ENCODE measurements at regions not wholly inside any gene's neighbourhood (a gene's known extent, or its start where the extent isn't known, plus 50 kb on each side); places are given as distances from the start of the nearest gene placed in this dataset.

DNA sequence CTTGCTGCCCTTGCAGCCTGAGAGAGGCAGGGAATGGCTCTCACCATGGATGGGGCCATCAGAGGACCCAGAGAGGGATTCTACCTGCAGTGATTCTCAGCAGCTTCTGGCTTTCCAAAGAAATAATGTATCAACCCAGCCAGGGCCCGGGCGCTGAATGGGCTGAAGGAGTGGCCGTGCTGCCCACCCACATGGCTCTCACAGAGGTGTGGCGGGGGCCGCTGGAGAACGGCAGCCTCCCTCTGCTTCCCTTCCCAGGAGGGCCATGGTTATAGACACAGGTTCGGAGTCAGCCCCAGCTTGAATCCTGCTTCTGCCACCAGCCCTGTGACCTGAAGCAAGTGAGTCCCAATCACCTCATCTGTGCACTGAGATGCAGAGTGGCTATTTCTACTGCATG lies 82.7 kb downstream of the THAP12 start:
- no peak for DNase-seq

DNA sequence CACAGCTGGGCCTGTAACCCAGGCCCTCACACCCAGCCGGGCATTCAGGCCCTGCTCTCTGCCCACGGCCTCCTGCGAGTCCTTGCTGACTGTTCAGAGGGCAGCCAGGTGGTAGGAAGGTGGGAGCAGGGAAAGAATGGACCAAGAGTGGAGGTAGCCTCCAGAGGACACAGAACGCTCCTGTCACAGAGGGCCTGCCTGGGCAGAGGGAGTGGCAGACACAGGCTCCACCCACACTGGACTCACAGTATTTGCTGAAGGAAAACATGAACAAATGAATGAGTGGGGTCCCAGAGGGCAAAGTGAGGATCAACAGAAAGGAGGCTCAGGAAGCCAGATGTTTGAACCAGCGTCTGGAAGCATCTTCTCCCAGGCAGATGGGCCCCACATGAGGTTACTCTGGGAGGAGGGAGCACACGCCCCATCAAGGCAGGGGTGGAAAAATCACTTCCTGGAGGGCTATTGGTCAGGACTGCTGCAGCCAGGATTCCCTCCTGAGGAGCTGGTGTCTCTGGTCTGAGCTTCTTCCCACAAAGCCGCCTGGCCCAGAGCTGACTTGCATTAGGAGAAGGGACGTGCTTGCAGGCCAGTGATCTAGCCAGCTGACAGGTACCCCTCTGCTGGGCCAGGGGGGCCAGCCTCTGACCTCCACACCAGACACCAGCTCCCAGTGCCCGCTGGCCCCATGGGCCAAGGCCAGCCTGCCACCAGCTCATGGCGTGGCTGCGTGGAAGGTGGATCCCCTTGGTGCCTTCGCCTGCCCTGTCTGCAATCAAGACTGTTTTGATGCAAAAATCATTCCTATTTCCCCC lies 84.0 kb downstream of the THAP12 start:
- no peak for DNase-seq

DNA sequence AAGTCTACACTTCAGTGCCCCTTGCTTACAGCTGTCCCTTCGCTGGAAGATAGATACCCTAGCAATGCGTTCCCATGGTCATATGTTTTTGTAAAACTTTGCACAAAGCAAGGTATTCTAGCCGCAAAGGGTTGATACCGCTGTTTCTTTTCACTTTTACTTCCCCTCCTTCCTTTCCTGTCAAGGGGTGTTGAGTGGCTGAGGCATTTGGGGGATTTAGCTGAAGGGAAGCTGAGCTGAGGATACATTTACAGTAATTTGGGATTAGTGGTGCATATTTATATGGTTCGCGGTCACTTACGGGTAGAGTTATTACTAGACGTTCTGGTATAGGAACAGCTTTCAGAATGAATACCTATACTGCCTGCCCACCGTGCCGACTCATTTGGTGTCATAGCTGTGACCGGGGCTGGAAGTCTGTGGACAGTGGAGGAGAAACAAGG lies 86.9 kb upstream of the WNT11 start:
- no peak for DNase-seq

DNA sequence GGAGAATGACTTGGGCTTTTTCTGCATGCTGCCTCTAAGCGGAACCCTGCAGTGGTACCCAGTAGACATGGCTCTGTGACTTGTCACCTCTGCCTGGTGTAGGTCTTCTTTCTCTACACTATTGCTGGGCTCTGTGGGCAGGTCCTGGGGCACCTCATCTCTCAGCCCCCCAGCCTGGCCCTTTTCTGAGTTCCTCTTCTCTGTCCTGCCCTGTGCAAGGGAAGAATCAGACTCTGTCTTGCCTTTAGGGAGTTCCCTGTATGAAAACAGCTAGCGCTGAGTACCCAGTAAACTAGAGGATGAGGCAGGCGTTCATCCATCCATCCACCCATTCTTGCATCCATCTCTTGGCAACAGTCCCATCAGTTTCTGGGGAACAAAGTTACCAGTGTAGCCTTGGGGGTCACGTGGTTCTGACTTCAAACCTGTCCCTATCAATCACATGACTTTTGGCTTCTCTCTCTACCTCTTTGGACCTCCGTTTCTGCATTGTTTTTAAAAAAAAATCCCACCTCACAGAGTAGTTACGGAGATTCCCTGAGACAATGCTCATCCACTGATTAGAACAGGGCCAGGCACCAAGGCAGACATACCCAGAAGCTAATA lies 86.4 kb upstream of the WNT11 start:
- DNase-seq = no peak

DNA sequence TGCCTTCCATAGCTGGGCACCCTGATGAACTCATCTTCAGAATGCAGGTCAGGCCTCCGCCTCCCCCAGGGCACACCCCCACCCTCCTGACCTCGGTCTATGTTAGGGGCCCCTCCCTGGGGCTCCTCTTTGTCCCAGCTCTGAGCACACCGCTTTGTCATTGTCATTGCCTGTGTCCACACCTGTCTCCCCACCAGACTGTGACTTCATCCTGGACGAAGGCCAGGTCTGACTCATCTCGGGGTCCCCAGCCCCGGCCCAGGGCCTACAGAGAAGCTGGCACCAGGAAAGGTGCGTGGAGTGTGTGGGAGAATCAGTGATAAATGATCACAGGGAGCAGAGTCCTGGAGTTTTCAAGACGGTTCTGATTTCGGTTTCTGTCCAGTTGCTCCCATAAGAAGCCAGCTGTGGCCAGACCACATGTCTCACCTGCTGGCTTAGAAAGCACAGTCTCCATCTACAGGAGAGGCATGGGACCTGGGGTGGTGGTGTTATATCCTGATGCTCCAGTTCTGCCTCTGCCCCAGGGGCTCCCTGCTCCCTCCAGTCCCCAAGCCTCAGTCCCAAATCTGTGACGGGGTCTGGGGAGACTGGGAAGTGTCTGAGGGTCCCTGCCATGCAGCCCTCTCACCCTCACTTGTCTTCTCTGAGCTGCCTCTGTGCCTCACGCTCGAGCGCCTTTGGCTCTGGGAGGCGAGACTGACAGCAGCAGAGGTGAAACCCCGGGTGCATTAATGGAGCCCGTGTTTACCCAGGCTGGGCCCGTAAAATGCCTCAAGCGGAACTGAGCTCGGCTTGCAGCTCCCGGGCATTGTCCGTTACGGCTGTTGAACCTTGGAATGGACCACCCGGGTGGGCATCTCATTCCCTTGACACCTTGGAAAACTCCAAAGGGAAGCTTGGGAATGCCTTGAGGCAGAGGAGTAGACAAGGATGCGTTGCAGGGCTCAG lies 85.5 kb upstream of the WNT11 start:
- DNase-seq = no peak

DNA sequence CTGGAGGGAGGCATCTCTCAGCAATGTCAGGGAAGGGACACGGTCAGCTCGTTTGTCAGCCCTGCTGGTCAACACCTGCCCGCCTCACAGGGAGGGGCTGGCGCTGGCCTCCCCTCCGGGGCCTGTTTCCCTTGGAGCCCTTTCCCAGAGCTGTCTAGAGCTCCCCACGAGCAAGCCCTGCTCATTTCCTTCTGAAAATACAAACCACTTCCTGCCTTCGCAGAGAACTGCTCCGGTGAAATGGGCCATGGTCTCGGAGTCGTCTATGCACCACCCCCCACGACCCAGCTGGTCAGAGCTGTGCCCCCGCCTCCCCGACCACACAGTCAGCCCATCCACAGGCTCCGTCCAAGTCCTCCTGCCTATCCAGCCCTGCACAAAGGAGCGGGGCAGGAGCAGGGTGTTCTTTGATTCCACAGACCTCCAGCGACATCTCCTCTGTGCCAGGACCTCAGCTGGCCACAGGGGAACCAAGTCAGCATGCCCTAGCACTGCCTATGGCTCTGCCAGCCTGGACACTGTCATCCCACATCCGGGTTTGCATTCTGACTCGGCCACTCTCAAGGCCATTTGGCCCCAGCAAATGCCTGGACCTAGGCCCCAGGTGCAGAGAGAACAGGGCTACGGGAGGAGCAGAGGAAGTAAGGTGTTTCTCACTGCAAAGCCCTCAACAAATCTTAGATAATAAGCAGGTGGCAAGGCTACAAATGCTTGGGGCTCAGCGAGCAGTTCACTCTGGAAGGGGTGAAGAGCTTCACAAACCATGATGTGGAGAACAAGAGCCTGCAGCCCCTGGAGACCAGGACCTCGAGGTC lies 82.1 kb upstream of the WNT11 start:
- no peak for DNase-seq

DNA sequence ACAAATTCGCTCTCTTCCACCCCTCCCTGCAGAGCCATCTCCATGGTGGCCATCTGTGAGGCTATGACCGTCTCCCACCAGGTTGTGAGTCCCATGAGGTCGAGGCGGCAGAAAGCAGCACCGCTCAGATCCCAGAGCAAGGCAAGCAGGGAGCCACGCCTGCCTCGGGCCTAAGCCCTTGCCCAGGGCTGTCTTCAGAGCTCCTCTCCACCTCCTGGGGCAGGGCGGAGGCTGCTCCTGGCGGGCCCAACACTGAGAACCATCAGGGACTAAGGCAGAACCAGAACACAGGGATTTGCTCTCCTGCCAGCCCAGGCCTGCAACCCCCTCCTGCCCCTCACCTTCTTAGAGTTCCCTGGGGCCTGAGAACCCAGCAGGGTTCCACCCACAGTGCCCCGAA lies 80.9 kb upstream of the WNT11 start:
- DNase-seq = no peak

DNA sequence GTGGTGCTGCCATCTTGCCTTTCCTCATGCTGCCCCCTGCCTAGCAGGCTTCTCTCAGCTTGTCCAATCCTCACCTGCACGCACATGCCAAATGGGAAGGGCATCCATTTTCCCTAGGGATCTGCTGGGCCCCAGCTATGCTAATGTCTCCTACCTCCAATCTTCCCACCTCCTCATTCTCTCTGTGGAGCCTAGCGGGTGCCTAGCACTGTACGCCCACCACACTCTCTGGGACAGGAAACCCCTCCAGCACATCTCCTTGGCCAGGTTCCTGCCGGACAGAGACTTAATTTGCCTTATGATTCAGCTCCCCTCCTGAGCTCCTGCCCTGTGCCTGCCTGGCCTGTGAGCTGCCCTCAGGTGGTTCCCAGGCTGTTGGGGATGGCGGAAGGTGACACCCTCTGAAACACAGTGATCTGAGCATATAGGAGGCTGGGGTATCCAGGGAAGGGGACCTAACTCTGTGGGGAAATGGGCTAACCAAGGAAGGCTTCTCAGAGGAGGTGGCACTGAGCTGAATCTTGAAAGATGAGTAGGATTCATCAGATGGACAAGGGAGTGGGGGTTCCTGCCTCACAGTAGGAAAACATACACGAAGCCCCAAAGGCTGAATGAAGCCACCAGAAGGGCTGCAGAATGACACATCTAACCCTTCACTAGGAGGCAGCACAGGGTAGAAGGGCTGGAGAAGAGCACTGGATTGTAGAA lies 79.2 kb upstream of the WNT11 start:
- no peak for DNase-seq

DNA sequence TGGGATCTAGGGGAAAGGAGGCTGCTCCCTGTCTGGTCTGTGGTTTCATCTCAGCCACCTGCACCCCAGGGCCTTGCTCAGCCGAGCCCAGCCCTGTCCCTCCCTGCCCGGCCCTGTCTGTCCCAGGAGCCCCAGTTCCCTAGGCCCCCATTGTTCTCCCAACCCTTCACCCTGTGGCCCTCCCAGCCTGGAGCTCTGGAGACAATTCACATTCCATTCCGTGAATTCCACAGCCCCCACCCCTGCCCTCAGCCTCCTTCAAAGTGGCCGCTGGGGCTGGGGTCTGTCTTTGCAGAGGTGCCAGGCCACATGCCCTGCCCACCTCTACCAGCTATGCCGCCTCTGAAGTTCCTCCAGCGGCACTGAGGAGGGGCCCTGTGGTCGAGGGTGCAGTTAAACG lies 77.9 kb upstream of the WNT11 start:
- DNase-seq = no peak

DNA sequence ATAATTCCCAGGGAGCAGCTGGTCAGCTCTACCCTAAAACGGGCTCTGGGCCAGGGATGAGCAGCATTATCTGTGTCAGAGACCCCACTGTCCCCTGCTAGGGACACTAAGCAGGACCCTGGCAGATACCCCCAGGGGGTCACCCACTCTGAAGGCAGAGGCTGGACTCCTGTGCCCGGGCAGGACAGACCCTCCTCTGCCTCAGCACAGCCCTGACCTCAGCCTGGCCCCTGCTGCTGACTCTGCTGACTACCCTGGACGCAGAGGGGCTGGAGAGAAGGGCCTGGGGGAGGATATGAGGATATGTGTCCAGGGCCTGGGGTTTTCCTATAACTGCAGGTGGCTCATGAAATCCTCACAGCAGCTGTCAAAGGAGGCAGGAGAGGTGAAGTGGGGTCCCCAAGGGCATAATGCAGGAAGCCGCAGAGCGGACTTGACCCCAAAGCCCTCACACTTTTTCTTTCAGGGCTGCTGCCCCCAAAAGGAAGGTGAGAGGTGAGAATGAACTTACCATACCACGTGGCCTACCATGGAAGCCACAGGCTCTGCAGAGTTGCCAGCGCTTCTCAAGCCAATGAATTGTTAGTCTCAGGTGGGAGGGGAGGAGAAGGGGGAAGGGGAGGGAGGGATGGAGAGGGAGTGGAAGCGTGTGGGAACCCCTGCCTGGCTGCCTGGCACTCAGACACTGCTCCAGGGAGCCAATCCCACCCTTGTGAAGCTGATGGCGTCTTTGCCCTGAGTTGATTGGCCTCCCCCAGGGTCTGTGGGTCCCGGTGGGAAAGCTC lies 76.7 kb upstream of the WNT11 start:
- no peak for DNase-seq

DNA sequence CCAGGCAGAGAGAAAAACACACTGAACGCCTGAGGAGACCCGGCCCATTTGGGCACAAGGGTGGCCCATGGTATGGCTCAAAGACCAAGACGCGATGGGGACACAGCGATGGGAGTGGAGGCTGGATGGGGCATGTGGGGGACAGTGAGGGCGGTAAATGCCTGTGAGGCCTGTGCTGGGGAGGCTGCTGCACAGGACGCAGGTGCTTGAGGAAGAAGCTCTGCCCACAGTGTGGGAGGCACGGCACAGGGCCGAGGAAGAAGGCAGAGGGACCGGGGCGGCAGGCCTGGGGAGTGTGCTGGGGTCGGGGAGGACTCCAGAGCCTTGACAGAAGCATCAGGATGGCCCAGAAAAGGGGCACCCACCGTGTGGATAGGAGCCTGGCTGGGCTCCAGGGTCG lies 75.9 kb upstream of the WNT11 start:
- DNase-seq = no peak

DNA sequence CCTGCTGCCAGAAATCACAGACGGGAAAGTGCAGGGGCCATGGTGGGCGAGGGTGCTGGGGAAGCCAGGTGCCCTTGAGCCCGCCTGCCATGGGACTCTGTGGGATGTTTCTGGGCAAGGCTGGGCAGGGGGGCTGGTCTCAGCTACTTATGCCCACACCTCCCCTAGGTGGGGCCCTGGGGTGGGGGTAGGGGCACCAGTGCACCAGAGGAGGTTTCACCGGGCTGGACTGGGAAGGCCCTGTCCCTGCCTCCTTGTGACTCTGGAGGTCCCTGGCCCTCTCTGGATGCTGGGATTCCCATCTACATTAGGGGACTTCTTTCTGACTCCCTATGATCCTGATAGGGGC lies 75.2 kb upstream of the WNT11 start:
- no peak for DNase-seq

DNA sequence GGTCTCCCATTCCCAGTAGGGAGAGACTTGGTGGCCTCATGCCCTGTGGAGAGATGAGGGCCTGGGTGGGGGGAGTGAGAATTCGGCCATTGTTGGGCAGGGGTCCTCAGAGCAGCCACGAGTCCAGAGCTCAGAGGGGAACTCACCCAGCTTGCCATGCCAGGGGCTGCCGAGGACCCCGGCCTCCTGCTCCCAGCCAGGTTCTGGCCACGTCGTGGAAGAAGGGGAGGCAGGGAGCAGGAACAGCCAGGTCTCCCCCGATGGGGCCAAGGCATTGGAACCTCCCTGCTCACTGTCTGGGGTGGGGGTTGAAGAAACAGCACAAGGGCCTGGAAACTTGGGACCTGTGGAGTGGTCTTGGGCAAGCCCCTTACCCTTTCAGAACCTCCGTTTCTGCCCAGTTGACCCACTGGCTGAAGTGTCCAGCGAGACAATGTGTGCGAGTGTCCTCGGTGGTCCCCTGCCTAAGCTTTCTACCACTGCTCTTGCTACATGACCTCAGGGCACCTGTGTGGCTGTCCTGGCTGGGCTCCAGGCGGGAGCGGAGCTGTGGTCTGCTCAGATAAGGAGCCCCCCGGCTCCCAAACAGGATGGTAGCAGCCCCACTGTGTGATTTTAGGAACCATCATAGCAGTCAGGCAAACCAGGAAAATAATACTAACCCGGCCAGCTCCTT lies 74.7 kb upstream of the WNT11 start:
- no peak for DNase-seq

DNA sequence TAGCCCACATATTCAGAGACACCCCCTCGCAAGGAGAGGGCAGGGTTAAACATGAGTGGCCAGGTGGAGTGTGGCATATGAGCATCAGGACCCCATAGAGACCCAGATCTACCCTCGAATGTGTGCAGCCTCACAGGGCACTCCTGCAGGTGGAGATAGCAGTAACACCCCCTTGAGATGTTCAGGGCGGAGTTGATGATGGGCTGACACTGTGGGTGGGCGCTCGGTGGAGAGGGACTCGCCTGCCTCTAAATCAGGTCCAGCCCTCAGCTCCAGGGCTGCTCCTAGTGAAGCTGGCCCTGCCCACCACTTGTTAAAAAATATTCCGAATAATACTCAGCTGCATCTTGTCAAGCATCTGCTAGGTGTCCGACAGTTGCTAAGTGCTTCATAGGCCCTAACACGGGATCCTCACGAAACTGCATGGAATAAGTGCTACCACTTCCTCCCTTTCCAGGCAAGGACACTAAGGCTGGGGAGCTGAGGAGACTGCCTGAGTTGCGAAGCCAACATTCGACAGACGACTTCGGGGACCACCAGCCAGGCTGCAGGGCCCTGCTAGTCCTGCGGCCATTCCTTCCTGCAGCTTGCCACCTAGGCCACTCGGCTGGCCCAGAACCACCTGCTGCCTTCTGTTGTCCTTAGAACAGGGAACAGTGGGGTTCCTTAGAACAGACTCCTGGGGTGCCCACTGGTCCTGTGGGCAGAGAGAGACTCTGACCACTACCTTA lies 74.0 kb upstream of the WNT11 start:
- DNase-seq = no peak

DNA sequence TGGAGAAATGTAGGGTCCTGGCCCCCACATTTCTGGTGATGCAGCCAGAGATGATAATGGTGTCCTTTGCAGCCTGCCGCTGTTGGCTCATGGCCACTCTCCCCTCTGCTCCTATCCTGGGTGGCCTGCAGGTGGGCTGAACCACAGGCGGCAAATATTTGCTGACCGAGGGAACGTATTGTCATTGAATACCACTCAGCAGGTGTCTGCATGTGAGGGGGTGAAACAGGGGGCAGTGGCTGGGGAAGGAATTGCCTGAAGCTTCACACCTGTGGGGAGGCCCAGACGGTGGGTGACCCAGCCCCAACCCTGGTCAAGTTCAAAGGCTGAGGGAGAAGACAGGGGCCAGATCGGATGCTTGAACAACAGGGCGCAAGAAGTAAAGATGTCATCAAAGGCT lies 73.3 kb upstream of the WNT11 start:
- DNase-seq = no peak

DNA sequence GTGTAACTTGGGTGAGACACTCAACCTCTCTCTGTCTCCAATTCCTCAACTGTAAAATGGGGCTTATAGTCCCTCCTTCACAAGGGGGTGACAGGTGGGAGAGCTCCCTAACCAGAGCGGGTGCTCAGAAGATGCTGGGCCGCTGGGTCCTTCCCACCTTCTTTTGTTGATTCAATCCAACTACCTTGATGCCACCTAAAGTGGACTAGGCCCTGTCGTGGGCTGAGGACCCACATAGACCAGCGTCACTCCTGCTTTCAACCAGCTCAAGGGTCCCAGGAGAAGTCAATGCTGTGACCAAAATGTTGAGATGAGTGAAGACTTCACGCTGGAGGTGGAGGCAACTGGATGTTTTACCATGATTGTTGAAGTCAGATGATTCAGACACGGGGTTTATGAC lies 72.7 kb upstream of the WNT11 start:
- DNase-seq = no peak

DNA sequence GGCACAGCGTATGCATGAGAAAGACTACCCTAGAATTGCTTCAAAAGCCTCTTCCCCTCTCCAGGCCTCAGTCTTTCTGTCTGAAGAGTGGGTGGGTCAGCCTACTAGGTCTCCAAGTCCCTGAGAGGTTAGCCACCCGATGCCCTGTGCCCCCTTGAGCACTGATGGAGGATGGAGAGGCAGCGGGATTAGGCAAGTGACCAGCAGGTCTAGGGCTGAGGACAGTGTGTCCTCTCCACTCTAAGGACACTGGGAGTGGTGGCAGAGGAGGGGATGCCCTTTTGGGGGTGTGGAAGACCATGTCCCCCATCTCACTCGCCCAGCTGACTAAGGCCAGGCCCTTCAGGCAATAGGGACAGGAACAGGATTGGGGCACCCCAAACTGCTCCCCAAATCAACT lies 72.2 kb upstream of the WNT11 start:
- DNase-seq = no peak

DNA sequence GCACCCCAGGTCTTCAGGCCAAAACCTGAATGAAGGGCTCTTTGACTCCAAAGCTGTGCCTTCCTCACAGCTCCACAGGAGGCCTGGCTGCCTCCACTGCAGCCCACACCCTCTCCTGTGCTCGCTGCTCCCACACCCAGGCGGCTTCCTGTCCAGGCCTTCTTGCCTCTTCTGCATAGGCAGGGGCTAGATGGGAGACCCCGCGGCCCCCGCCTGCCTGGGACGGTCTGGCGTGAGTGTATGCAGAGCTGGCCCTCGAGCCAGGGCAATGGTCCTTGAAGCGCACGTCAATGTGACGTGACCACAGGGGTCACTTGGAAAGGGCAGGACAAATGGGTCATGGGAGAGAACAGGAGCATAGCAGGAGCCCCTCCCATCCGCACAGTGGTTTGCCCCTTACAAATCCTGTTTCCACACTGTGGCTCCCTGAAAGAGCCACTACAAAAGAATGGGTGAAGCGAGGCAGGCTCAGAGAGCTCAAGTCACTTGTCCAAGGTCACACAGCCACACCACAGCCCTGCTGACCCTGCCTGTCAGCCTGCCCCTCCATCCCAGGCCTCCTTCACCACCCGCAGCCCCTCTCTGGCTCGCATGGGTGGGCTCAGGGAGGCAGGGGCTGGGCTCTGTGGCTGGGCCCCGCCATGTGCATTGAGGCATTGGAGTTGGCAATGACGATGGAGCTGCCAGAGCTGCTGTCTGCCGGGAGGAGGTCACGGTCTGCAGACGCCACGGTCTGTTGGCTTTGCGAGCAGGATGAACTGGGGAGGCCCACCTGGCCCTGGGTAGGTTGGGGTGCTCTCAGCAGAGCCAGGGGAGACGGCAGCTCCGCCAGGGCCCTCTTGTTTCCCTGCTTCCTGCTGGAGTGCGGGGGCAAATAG lies 71.2 kb upstream of the WNT11 start:
- DNase-seq = no peak

DNA sequence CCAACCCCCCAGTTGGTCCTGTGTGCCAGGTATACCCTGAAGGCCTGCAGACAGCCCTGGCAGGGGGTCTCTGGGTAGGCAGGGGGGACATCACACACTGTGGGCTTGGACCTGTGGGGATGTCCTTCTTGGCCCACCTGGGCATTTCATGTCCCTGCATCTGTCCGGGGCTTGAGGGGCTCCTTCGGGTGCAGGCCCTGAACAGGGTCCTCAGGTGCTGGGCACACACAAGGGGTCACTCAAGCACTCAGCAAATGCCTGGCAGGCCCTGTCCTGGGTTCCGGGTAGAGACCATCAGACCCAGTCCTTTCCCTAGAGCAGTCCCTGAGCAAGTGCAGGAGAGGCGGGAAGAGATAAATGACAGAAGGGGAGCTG lies 70.5 kb upstream of the WNT11 start:
- no peak for DNase-seq

All from hindlimb muscle (tissue), 1 donor.